PC-3 (cell line): ENCODE measurements at regions not wholly inside any gene's neighbourhood (a gene's known extent, or its start where the extent isn't known, plus 50 kb on each side); places are given as distances from the start of the nearest gene placed in this dataset.
"Not testable (repeated sequence)": the region's sequence is repeated elsewhere in the genome, so short reads cannot be mapped to it uniquely, and the experiment has no call there.

Source experiments
- ATAC-seq: fragments of 200-7000 bp; cut with Tn5 transposase; 2 replicates; pipeline ENCODE4 v1.9.1; 2020; ENCODE audit warnings: mild to moderate bottlenecking, moderate library complexity
- BruUV-seq: library from RNA; stranded (reverse); fragments of 400-500 nt; replicated peaks from 2 replicates; lab custom pipeline; 2021; lab: Mats Ljungman, UMichigan
- CTCF ChIA-PET: fragments of 300-600 bp; sonication (Branson Sonifier 250); formaldehyde crosslinking; loops from one replicate; lab custom pipeline; 2022; ENCODE audit warnings: antibody characterized with exemption; lab: Charles Lee
- POLR2A ChIA-PET: fragments of 300-600 bp; sonication (Branson Sonifier 250); formaldehyde crosslinking; loops from one replicate; lab custom pipeline; 2022; ENCODE audit warnings: antibody characterized with exemption; ENCODE audit not compliant: unreplicated experiment; lab: Charles Lee
- DNase-seq: peaks from one replicate; pipeline ENCODE4 v3.0.0-alpha.2; 2015
- H2AFZ ChIP-seq: fragments of 300-600 bp; sonication (generic); 2 replicates; pipeline ENCODE4 v1.6.0; 2016; ENCODE audit warnings: antibody characterized with exemption, low read length
- H3F3A ChIP-seq: fragments of 300-600 bp; sonication (generic); one replicate; pipeline ENCODE4 v1.6.0; 2017; ENCODE audit warnings: antibody characterized with exemption, low read length, control low read depth, mild to moderate bottlenecking; ENCODE audit not compliant: unreplicated experiment
- H3K27ac ChIP-seq: fragments of 300-600 bp; sonication (generic); 2 replicates; pipeline ENCODE4 v1.5.1; 2016; ENCODE audit warnings: mild to moderate bottlenecking, low read length
- H3K27me3 ChIP-seq: fragments of 300-600 bp; sonication (generic); 2 replicates; pipeline ENCODE4 v1.6.1; 2016; ENCODE audit warnings: low read length, mixed read lengths
- H3K36me3 ChIP-seq: fragments of 300-600 bp; sonication (generic); 2 replicates; pipeline ENCODE4 v1.6.1; 2016; ENCODE audit warnings: low read depth, mixed run types, low read length, mixed read lengths
- H3K4me1 ChIP-seq: fragments of 300-600 bp; sonication (generic); 2 replicates; pipeline ENCODE4 v1.5.1; 2016; ENCODE audit warnings: low read length; ENCODE audit not compliant: insufficient read depth
- H3K4me2 ChIP-seq: fragments of 300-600 bp; sonication (generic); 2 replicates; pipeline ENCODE4 v1.6.0; 2016; ENCODE audit warnings: low read length
- H3K4me3 ChIP-seq: fragments of 300-600 bp; sonication (generic); 2 replicates; pipeline ENCODE4 v1.5.1; 2016; ENCODE audit warnings: mild to moderate bottlenecking, low read length, mixed read lengths
- H3K79me2 ChIP-seq: fragments of 300-600 bp; sonication (generic); 2 replicates; pipeline ENCODE4 v1.6.1; 2017; ENCODE audit warnings: low read length, mixed read lengths
- H3K9ac ChIP-seq: fragments of 300-600 bp; sonication (generic); 2 replicates; pipeline ENCODE4 v1.6.0; 2016; ENCODE audit warnings: mild to moderate bottlenecking, low read length
- H3K9me2 ChIP-seq: fragments of 300-600 bp; sonication (generic); replicated peaks from 2 replicates; pipeline ENCODE4 v1.6.1; 2016; ENCODE audit warnings: mixed run types, low read length, mixed read lengths
- H3K9me3 ChIP-seq: fragments of 300-600 bp; sonication (generic); 2 replicates; pipeline ENCODE4 v1.6.1; 2016; ENCODE audit warnings: low read length, mixed read lengths
- H4K20me1 ChIP-seq: fragments of 300-600 bp; sonication (generic); 2 replicates; pipeline ENCODE4 v1.6.1; 2016; ENCODE audit warnings: low read length, mixed read lengths
- CTCF ChIP-seq: fragments of 300-600 bp; sonication (generic); conservative IDR thresholded peaks from 2 replicates; pipeline ENCODE4 v1.5.1; 2017; ENCODE audit warnings: antibody characterized with exemption, low read depth, mild to moderate bottlenecking, low read length
- EZH2 ChIP-seq: fragments of 300-600 bp; sonication (generic); IDR thresholded peaks from one replicate; pipeline ENCODE4 v1.6.1; 2017; ENCODE audit warnings: antibody characterized with exemption, mild to moderate bottlenecking, low read length; ENCODE audit not compliant: unreplicated experiment
- EZH2phosphoT487 ChIP-seq: fragments of 300-600 bp; sonication (generic); IDR thresholded peaks from 2 replicates; pipeline ENCODE4 v1.6.1; 2018; ENCODE audit warnings: mild to moderate bottlenecking, antibody characterized with exemption, low read length, borderline replicate concordance
- intact Hi-C: fragments of 100-400 bp; cut with micrococcal nuclease; formaldehyde crosslinking; loops from 2 replicates; pipeline ENCODE4 v1.9.0; 2023

- DNase-seq, result no peak
These were observed 62.1 kb upstream of the GRPR start for GRCh38 chrX:16061296-16061695.

GRCh38 chrX:16060252-16060651 lies 63.1 kb upstream of the GRPR start:
- ChIA-PET POLR2A (no interaction called here), CTCF (interaction anchor here (0.6 kb wide), 1 partner anchor 211 kb away, joined by 3 read pairs; no protein-coding TSS in a partner anchor)
- Histone ChIP-seq H3K4me3 (no peak overlapping the region), H3K9ac (no peak overlapping the region), H3K4me2 (no peak overlapping the region), H4K20me1 (no peaks in the 10 kb centered on the region), H3F3A (no peaks in the 10 kb centered on the region), H3K36me3 (no peaks in the 10 kb centered on the region), H3K9me3 (no peaks in the 10 kb centered on the region), H2AFZ (no peak overlapping the region), H3K4me1 (no peaks in the 10 kb centered on the region), H3K79me2 (no peaks in the 10 kb centered on the region), H3K27me3 (no peaks in the 10 kb centered on the region), H3K27ac (no peak overlapping the region), H3K9me2 (no peaks in the 10 kb centered on the region)
- DNase-seq (no peak), ATAC-seq (no peak)
- intact Hi-C loops, result no loop called here
- no TSS peak for BruUV-seq
- TF ChIP-seq CTCF (no peak), EZH2 (no peak), EZH2phosphoT487 (no peak)

More at GRCh38 chrX:16061296-16061695, 62.1 kb upstream of the GRPR start:
- Histone ChIP-seq H3K9me2 (no peaks in the 10 kb centered on the region), H3K9ac (no peak overlapping the region), H3K4me3 (no peak overlapping the region), H3K9me3 (no peaks in the 10 kb centered on the region), H3K27me3 (no peaks in the 10 kb centered on the region), H3K36me3 (no peaks in the 10 kb centered on the region), H3K4me1 (no peaks in the 10 kb centered on the region), H4K20me1 (no peaks in the 10 kb centered on the region), H3K79me2 (no peaks in the 10 kb centered on the region), H3K4me2 (no peak overlapping the region), H3F3A (no peaks in the 10 kb centered on the region), H3K27ac (no peak overlapping the region), H2AFZ (no peak overlapping the region)
- ChIA-PET CTCF (no interaction called here), POLR2A (no interaction called here)
- TF ChIP-seq EZH2phosphoT487 (no peak), EZH2 (no peak), CTCF (no peak)
- no TSS peak for BruUV-seq
- intact Hi-C loops, result no loop called here
- ATAC-seq, result no peak

- H3K9me3 ChIP-seq, CTCF ChIA-PET, ATAC-seq, POLR2A ChIA-PET, H3K79me2 ChIP-seq, H3K36me3 ChIP-seq, H3K27me3 ChIP-seq, H3K9me2 ChIP-seq, intact Hi-C loops, H3F3A ChIP-seq, H3K27ac ChIP-seq, H3K9ac ChIP-seq, BruUV-seq, H2AFZ ChIP-seq, H3K4me3 ChIP-seq, H4K20me1 ChIP-seq, H3K4me2 ChIP-seq, H3K4me1 ChIP-seq, DNase-seq: not testable (repeated sequence)
These were observed 74.2 kb upstream of the GRPR start for GRCh38 chrX:16049126-16049525.
